H9 (cell line): ENCODE measurements at regions not wholly inside any gene's neighbourhood (a gene's known extent, or its start where the extent isn't known, plus 50 kb on each side); places are given as distances from the start of the nearest gene placed in this dataset.

Source experiments
- DNase-seq: peaks from one replicate; pipeline ENCODE4 v3.0.0-alpha.2; 2017
- H2AFZ ChIP-seq: one replicate; pipeline ENCODE4 v1.6.1; 2013; ENCODE audit warnings: mild to moderate bottlenecking, low read length, control low read depth, moderate library complexity
- H2AK5ac ChIP-seq: 2 replicates; pipeline ENCODE4 v1.6.1; 2013; ENCODE audit warnings: low read length, control low read depth, mixed read lengths; ENCODE audit not compliant: insufficient read length
- H2BK120ac ChIP-seq: one replicate; pipeline ENCODE4 v1.6.1; 2013; ENCODE audit warnings: low read depth, mild to moderate bottlenecking, low read length, control low read depth, inconsistent platforms; ENCODE audit not compliant: poor library complexity, severe bottlenecking
- H2BK12ac ChIP-seq: 2 replicates; pipeline ENCODE4 v1.6.1; 2013; ENCODE audit warnings: low read length, control low read depth, mixed read lengths, low read depth; ENCODE audit not compliant: insufficient read length
- H2BK15ac ChIP-seq: 2 replicates; pipeline ENCODE4 v1.6.1; 2013; ENCODE audit warnings: low read depth, low read length, control low read depth
- H2BK20ac ChIP-seq: one replicate; pipeline ENCODE4 v1.6.1; 2013; ENCODE audit warnings: low read depth, mild to moderate bottlenecking, low read length, control low read depth, inconsistent platforms; ENCODE audit not compliant: poor library complexity, severe bottlenecking
- H2BK5ac ChIP-seq: 2 replicates; pipeline ENCODE4 v1.6.1; 2013; ENCODE audit warnings: low read length, control low read depth, mixed read lengths; ENCODE audit not compliant: insufficient read length
- H3K14ac ChIP-seq: 2 replicates; pipeline ENCODE4 v1.6.1; 2013; ENCODE audit warnings: low read length, control low read depth; ENCODE audit not compliant: insufficient read depth
- H3K18ac ChIP-seq: 2 replicates; pipeline ENCODE4 v1.6.1; 2013; ENCODE audit warnings: low read depth, mild to moderate bottlenecking, mixed read lengths, low read length, control low read depth; ENCODE audit not compliant: insufficient read length
- H3K23ac ChIP-seq: 2 replicates; pipeline ENCODE4 v1.6.1; 2013; ENCODE audit warnings: low read length, control low read depth, mixed read lengths, low read depth; ENCODE audit not compliant: insufficient read length
- H3K23me2 ChIP-seq: 2 replicates; pipeline ENCODE4 v1.6.1; 2013; ENCODE audit warnings: low read depth, mild to moderate bottlenecking, mixed read lengths, low read length, control low read depth; ENCODE audit not compliant: insufficient read length, poor library complexity, severe bottlenecking
- H3K27ac ChIP-seq: 2 replicates; pipeline ENCODE4 v1.5.1; 2013; ENCODE audit warnings: low read length, control low read depth, mixed read lengths, low read depth; ENCODE audit not compliant: insufficient read length
- H3K27me3 ChIP-seq: 2 replicates; pipeline ENCODE4 v1.6.1; 2013; ENCODE audit warnings: low read length, control low read depth, inconsistent platforms; ENCODE audit not compliant: insufficient read depth
- H3K4ac ChIP-seq: 2 replicates; pipeline ENCODE4 v1.6.1; 2013; ENCODE audit warnings: low read depth, mild to moderate bottlenecking, control low read depth, inconsistent platforms, low read length, moderate library complexity
- H3K4me1 ChIP-seq: 2 replicates; pipeline ENCODE4 v1.6.1; 2013; ENCODE audit warnings: low read length, control low read depth, inconsistent platforms; ENCODE audit not compliant: insufficient read depth
- H3K4me2 ChIP-seq: 2 replicates; pipeline ENCODE4 v1.6.1; 2013; ENCODE audit warnings: low read length, control low read depth, mixed read lengths; ENCODE audit not compliant: insufficient read length, insufficient read depth
- H3K56ac ChIP-seq: 2 replicates; pipeline ENCODE4 v1.6.1; 2013; ENCODE audit warnings: low read depth, mild to moderate bottlenecking, mixed read lengths, low read length, control low read depth; ENCODE audit not compliant: insufficient read length
- H3K79me1 ChIP-seq: 2 replicates; pipeline ENCODE4 v1.6.1; 2013; ENCODE audit warnings: low read depth, mild to moderate bottlenecking, moderate library complexity, low read length, control low read depth, inconsistent platforms; ENCODE audit not compliant: insufficient read depth, poor library complexity, severe bottlenecking
- H3K79me2 ChIP-seq: 2 replicates; pipeline ENCODE4 v1.6.1; 2013; ENCODE audit warnings: low read length, control low read depth, inconsistent platforms; ENCODE audit not compliant: insufficient read depth
- H3K9ac ChIP-seq: 2 replicates; pipeline ENCODE4 v1.6.1; 2013; ENCODE audit warnings: low read length, control low read depth, mixed read lengths; ENCODE audit not compliant: insufficient read length; ENCODE audit errors: extremely low read depth
- H3K9me3 ChIP-seq: one replicate; pipeline ENCODE4 v1.6.1; 2013; ENCODE audit warnings: low read depth, low read length, inconsistent platforms; ENCODE audit not compliant: control insufficient read depth
- H3T11ph ChIP-seq: one replicate; pipeline ENCODE4 v1.6.1; 2013; ENCODE audit warnings: mild to moderate bottlenecking, low read length, control low read depth, inconsistent platforms
- H4K20me1 ChIP-seq: one replicate; pipeline ENCODE4 v1.6.1; 2013; ENCODE audit not compliant: control insufficient read depth, insufficient read length, insufficient read depth
- H4K5ac ChIP-seq: 2 replicates; pipeline ENCODE4 v1.6.1; 2013; ENCODE audit warnings: low read depth, mild to moderate bottlenecking, mixed read lengths, low read length, control low read depth; ENCODE audit not compliant: insufficient read length
- H4K8ac ChIP-seq: replicated peaks from 2 replicates; pipeline ENCODE4 v1.6.1; 2013; ENCODE audit warnings: low read length, control low read depth, mixed read lengths, low read depth; ENCODE audit not compliant: insufficient read length
- H4K91ac ChIP-seq: 2 replicates; pipeline ENCODE4 v1.6.1; 2013; ENCODE audit warnings: low read depth, mild to moderate bottlenecking, moderate library complexity, mixed read lengths, low read length, control low read depth; ENCODE audit not compliant: insufficient read length
- H3K27ac Mint-ChIP-seq, 3 experiments: 2 replicates in 2 of 3; 3 replicates in 1 of 3; pipeline ENCODE4 v1.8.0; 2020 to 2021; ENCODE audit warnings: mixed read lengths in 3 of 3, mild to moderate bottlenecking in 1 of 3, moderate library complexity in 1 of 3
- H3K27me3 Mint-ChIP-seq: 2 replicates; pipeline ENCODE4 v1.8.0; 2021; ENCODE audit warnings: low read depth, mild to moderate bottlenecking, moderate library complexity, mixed read lengths
- H3K36me3 Mint-ChIP-seq, 3 experiments: 2 replicates in 2 of 3; 3 replicates in 1 of 3; pipeline ENCODE4 v1.8.0; 2020 to 2021; ENCODE audit warnings: low read depth in 3 of 3, mixed read lengths in 3 of 3; ENCODE audit not compliant: insufficient read depth in 1 of 3
- H3K4me1 Mint-ChIP-seq, 2 experiments: 2 replicates each; pipeline ENCODE4 v1.8.0; 2020; ENCODE audit warnings: mixed read lengths in 2 of 2
- H3K4me3 Mint-ChIP-seq, 2 experiments: 2 replicates in 1 of 2; 3 replicates in 1 of 2; pipeline ENCODE4 v1.8.0; 2020 to 2021; ENCODE audit warnings: mild to moderate bottlenecking in 2 of 2, mixed read lengths in 2 of 2, moderate library complexity in 1 of 2
- H3K9me3 Mint-ChIP-seq, 2 experiments: 2 replicates in 1 of 2; 3 replicates in 1 of 2; pipeline ENCODE4 v1.8.0; 2020; ENCODE audit warnings: mild to moderate bottlenecking in 2 of 2, mixed read lengths in 2 of 2, moderate library complexity in 1 of 2
- CTCF ChIP-seq: fragments of 200-600 bp; sonication (generic); conservative IDR thresholded peaks from 3 replicates; pipeline ENCODE4 v1.8.0; 2021; ENCODE audit warnings: antibody characterized with exemption, mild to moderate bottlenecking
- WGBS: extraction: QIAGEN DNeasy Blood & Tissue Kit; methylation state at CpG from one replicate; pipeline ENCODE4 v1.1.7; 2013; ENCODE audit warnings: missing lambda C conversion rate, low lambda C conversion rate, mixed read lengths; ENCODE audit not compliant: insufficient read length; ENCODE audit errors: extremely low coverage; 5-methylcytosine and 5-hydroxymethylcytosine counted together

- Mint-ChIP-seq H3K9me3 (no peaks in the 10 kb centered on the region), H3K4me1 (peaks cover 26 to 34% of the 10 kb centered on the region in 2 experiments), H3K36me3 (0 out of 7 replicates have a peak, but pooled peaks cover 0 to 2% (median 0%) of the 10 kb centered on the region in 3 experiments), H3K27ac (no peak overlapping the region; a peak in 1 of 7 replicates), H3K27me3 (peaks cover 2% of the 10 kb centered on the region), H3K4me3 (no peak overlapping the region)
- no peaks in the 10 kb centered on the region for H3K79me1 ChIP-seq
- no peaks in the 10 kb centered on the region for H3K79me2 ChIP-seq
- H3K9me3 ChIP-seq: no peaks in the 10 kb centered on the region
- no peak overlapping the region for H2AK5ac ChIP-seq
- H4K8ac ChIP-seq: no peak overlapping the region
- H2BK120ac ChIP-seq: no peak overlapping the region
- TF ChIP-seq CTCF: no peak
- 0 out of 2 replicates have a peak, but pooled peaks cover 2% of the 10 kb centered on the region for H3K4me1 ChIP-seq
- H3K18ac ChIP-seq: no peak overlapping the region
- no peak overlapping the region for H2BK5ac ChIP-seq
- no peak overlapping the region for H4K91ac ChIP-seq
- H2AFZ ChIP-seq: no peak overlapping the region
- no peak overlapping the region for H2BK15ac ChIP-seq
- H2BK12ac ChIP-seq: no peak overlapping the region
- no peak overlapping the region for H3K9ac ChIP-seq
- no peaks in the 10 kb centered on the region for H3K27me3 ChIP-seq
- no peak overlapping the region for H3K4me2 ChIP-seq
- no peak overlapping the region for H3T11ph ChIP-seq
- DNase-seq: no peak
- no peak overlapping the region for H3K14ac ChIP-seq
- no CpG with 5 or more reads among the region's 6 CpGs for WGBS
- H2BK20ac ChIP-seq: no peak overlapping the region
- no peak overlapping the region for H3K4ac ChIP-seq
- no peak overlapping the region for H3K27ac ChIP-seq
- H3K23ac ChIP-seq: no peak overlapping the region
- H4K20me1 ChIP-seq: no peaks in the 10 kb centered on the region
- H4K5ac ChIP-seq: no peak overlapping the region
- no peak overlapping the region for H3K56ac ChIP-seq
- H3K23me2 ChIP-seq: no peaks in the 10 kb centered on the region
Measured at GRCh38 chr7:142442396-142442795, 184.5 kb upstream of the PRSS58 start.
